ENCODE measurements at regions not wholly inside any gene's neighbourhood (a gene's known extent, or its start where the extent isn't known, plus 50 kb on each side); places are given as distances from the start of the nearest gene placed in this dataset.
"Not testable (repeated sequence)": the region's sequence is repeated elsewhere in the genome, so short reads cannot be mapped to it uniquely, and the experiment has no call there.

- DNase-seq (ENCODE audit: low read depth): no peak
- H3K4me3 ChIP-seq (ENCODE audit: low read depth, low read length): no peak overlapping the region
- no peak for TF ChIP-seq CTCF (IDR thresholded peaks at IDR 0.05; ENCODE audit: control insufficient read depth, extremely low read depth, insufficient read depth)
These were observed 231.6 kb downstream of the ETV1 start for GRCh38 chr7:13757841-13758240.

GRCh38 chr7:13765853-13766252, 223.6 kb downstream of the ETV1 start:
- not testable (repeated sequence) for DNase-seq (ENCODE audit: low read depth); H3K4me3 ChIP-seq (ENCODE audit: low read depth, low read length)

- no peak for DNase-seq (ENCODE audit: low read depth)
- H3K4me3 ChIP-seq (ENCODE audit: low read depth, low read length): no peak overlapping the region
- no peak for TF ChIP-seq CTCF (IDR thresholded peaks at IDR 0.05; ENCODE audit: control insufficient read depth, extremely low read depth, insufficient read depth)
These were observed 219.2 kb downstream of the ETV1 start for GRCh38 chr7:13770305-13770704.

- H3K4me3 ChIP-seq (ENCODE audit: low read depth, low read length): no peak overlapping the region
- no peak for TF ChIP-seq CTCF (IDR thresholded peaks at IDR 0.05; ENCODE audit: control insufficient read depth, extremely low read depth, insufficient read depth)
- no peak for DNase-seq (ENCODE audit: low read depth)
These were observed 214.5 kb downstream of the ETV1 start for GRCh38 chr7:13774976-13775375.

- no peak for DNase-seq (ENCODE audit: low read depth)
- no peak overlapping the region for H3K4me3 ChIP-seq (ENCODE audit: low read depth, low read length)
- no peak for TF ChIP-seq CTCF (IDR thresholded peaks at IDR 0.05; ENCODE audit: control insufficient read depth, extremely low read depth, insufficient read depth)
These were observed 212.2 kb downstream of the ETV1 start for GRCh38 chr7:13777242-13777641.

GRCh38 chr7:13778967-13779366, 210.5 kb downstream of the ETV1 start:
- DNase-seq (ENCODE audit: low read depth): no peak
- H3K4me3 ChIP-seq (ENCODE audit: low read depth, low read length): no peak overlapping the region
- TF ChIP-seq CTCF (IDR thresholded peaks at IDR 0.05; ENCODE audit: control insufficient read depth, extremely low read depth, insufficient read depth): no peak

GRCh38 chr7:13790611-13791010, 198.9 kb downstream of the ETV1 start:
- H3K4me3 ChIP-seq (ENCODE audit: low read depth, low read length): no peak overlapping the region
- no peak for TF ChIP-seq CTCF (IDR thresholded peaks at IDR 0.05; ENCODE audit: control insufficient read depth, extremely low read depth, insufficient read depth)
- no peak for DNase-seq (ENCODE audit: low read depth)

GRCh38 chr7:13792208-13792607, 197.3 kb downstream of the ETV1 start:
- DNase-seq (ENCODE audit: low read depth): no peak
- H3K4me3 ChIP-seq (ENCODE audit: low read depth, low read length): no peak overlapping the region
- TF ChIP-seq CTCF (IDR thresholded peaks at IDR 0.05; ENCODE audit: control insufficient read depth, extremely low read depth, insufficient read depth): no peak
